Neural cell (in vitro differentiated cells): ENCODE measurements at regions not wholly inside any gene's neighbourhood (a gene's known extent, or its start where the extent isn't known, plus 50 kb on each side); places are given as distances from the start of the nearest gene placed in this dataset.

Source experiments
- H2AFZ ChIP-seq: fragments of 200-600, 300-800 bp; sonication (generic), shearing (Covaris generic); 2 replicates; pipeline ENCODE4 v1.6.0; 2014; ENCODE audit warnings: low read depth, mild to moderate bottlenecking, antibody characterized with exemption, low read length, moderate library complexity
- H3F3A ChIP-seq: fragments of 200-600 bp; shearing (Covaris generic); 2 replicates; pipeline ENCODE4 v1.6.1; 2016; ENCODE audit warnings: mild to moderate bottlenecking, moderate library complexity, mixed read lengths, antibody characterized with exemption, low read length; ENCODE audit not compliant: insufficient read depth, poor library complexity, severe bottlenecking
- H3K27ac ChIP-seq: fragments of 200-600, 300-800 bp; sonication (generic), shearing (Covaris generic); 2 replicates; pipeline ENCODE4 v1.5.1; 2014; ENCODE audit warnings: mild to moderate bottlenecking, low read length, moderate library complexity
- H3K27me3 ChIP-seq: fragments of 300-800, 200-600 bp; sonication (generic), shearing (Covaris generic); 2 replicates; pipeline ENCODE4 v1.6.0; 2014; ENCODE audit warnings: mild to moderate bottlenecking, low read depth, low read length, moderate library complexity; ENCODE audit not compliant: insufficient read depth
- H3K36me3 ChIP-seq: fragments of 300-800, 200-600 bp; sonication (generic), shearing (Covaris generic); 2 replicates; pipeline ENCODE4 v1.5.1; 2014; ENCODE audit warnings: mild to moderate bottlenecking, antibody characterized with exemption, low read length, moderate library complexity; ENCODE audit not compliant: insufficient read depth
- H3K4me2 ChIP-seq: fragments of 300-800, 200-600 bp; sonication (generic), shearing (Covaris generic); 2 replicates; pipeline ENCODE4 v1.6.0; 2014; ENCODE audit warnings: mild to moderate bottlenecking, low read length
- H3K4me3 ChIP-seq: fragments of 300-800, 200-600 bp; sonication (generic), shearing (Covaris generic); 2 replicates; pipeline ENCODE4 v1.5.1; 2014; ENCODE audit warnings: mild to moderate bottlenecking, low read length, moderate library complexity
- H3K79me2 ChIP-seq: fragments of 200-600 bp; shearing (Covaris generic); replicated peaks from 2 replicates; pipeline ENCODE4 v1.6.0; 2014; ENCODE audit warnings: mild to moderate bottlenecking, low read length, moderate library complexity; ENCODE audit not compliant: insufficient read depth
- H3K9ac ChIP-seq: fragments of 300-800, 200-600 bp; sonication (generic), shearing (Covaris generic); 2 replicates; pipeline ENCODE4 v1.6.1; 2016; ENCODE audit warnings: mild to moderate bottlenecking, low read length, mixed read lengths
- H3K9me2 ChIP-seq: fragments of 200-600 bp; shearing (Covaris generic); 2 replicates; pipeline ENCODE4 v1.6.1; 2016; ENCODE audit warnings: mild to moderate bottlenecking, low read length, mixed read lengths; ENCODE audit not compliant: insufficient read depth
- H3K9me3 ChIP-seq: fragments of 200-600, 300-800 bp; sonication (generic), shearing (Covaris generic); 2 replicates; pipeline ENCODE4 v1.6.1; 2016; ENCODE audit warnings: mild to moderate bottlenecking, mixed run types, low read length, moderate library complexity, mixed read lengths
- H4K20me1 ChIP-seq: fragments of 200-600 bp; shearing (Covaris generic); 2 replicates; pipeline ENCODE4 v1.6.1; 2016; ENCODE audit warnings: mild to moderate bottlenecking, mixed run types; ENCODE audit not compliant: insufficient read depth
- EP300 ChIP-seq: fragments of 450-650 bp; conservative IDR thresholded peaks from 2 replicates; pipeline ENCODE4 v1.6.1; 2014; ENCODE audit warnings: antibody characterized with exemption, mild to moderate bottlenecking, moderate library complexity; ENCODE audit not compliant: poor library complexity, severe bottlenecking
- EZH2 ChIP-seq: fragments of 200-600, 300-800 bp; shearing (Covaris generic), sonication (generic); IDR thresholded peaks from 2 replicates; pipeline ENCODE4 v1.6.1; 2014; ENCODE audit warnings: antibody characterized with exemption, low read length, borderline replicate concordance, mild to moderate bottlenecking; ENCODE audit not compliant: insufficient read depth, poor library complexity, severe bottlenecking
- MXI1 ChIP-seq: fragments of 450-650 bp; conservative IDR thresholded peaks from 2 replicates; pipeline ENCODE4 v1.6.1; 2014; ENCODE audit warnings: antibody characterized with exemption, mild to moderate bottlenecking; ENCODE audit not compliant: poor library complexity, severe bottlenecking
- POLR2AphosphoS5 ChIP-seq: IDR thresholded peaks from 2 replicates; pipeline ENCODE4 v1.6.1; 2012
- RAD21 ChIP-seq: fragments of 450-650 bp; conservative IDR thresholded peaks from 2 replicates; pipeline ENCODE4 v1.6.1; 2014; ENCODE audit warnings: antibody characterized with exemption, mild to moderate bottlenecking, moderate library complexity
- SMC3 ChIP-seq: fragments of 450-650 bp; conservative IDR thresholded peaks from 2 replicates; pipeline ENCODE4 v1.6.1; 2014; ENCODE audit warnings: antibody characterized with exemption, mild to moderate bottlenecking, moderate library complexity; ENCODE audit not compliant: poor library complexity
- TAF1 ChIP-seq: IDR thresholded peaks from 2 replicates; pipeline ENCODE4 v1.6.1; 2012; ENCODE audit warnings: low read depth
- TF ChIP-seq, protein P1 (sequence below): IDR thresholded peaks from 2 replicates; pipeline ENCODE4 v1.6.1; 2012; ENCODE audit warnings: borderline replicate concordance
- TF ChIP-seq, protein P2 (sequence below): fragments of 450-650 bp; IDR thresholded peaks from 2 replicates; pipeline ENCODE4 v1.5.1; 2014; ENCODE audit warnings: antibody characterized with exemption, mild to moderate bottlenecking, moderate library complexity; ENCODE audit not compliant: poor library complexity, severe bottlenecking

DNA sequence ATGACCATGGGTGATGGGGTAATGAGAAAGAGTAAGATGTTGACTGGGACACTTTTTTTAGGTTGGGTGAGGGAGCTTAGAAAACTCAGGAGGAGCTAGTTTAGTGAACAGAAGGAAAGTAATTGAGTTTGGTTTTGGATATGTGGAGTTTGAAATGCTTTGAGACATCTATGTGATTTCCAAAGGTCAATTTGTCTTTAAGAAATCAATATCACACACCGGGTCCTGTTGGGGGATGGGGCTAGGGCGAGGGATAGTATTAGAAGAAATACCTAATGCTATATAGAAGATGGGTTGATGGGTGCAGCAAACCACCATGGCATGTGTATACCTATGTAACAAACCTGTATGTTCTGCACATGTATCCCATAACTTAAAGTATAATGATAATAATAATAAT lies 118.4 kb downstream of the ASCL1 start:
- H3K79me2 ChIP-seq = no peaks in the 10 kb centered on the region
- H3F3A ChIP-seq = no peaks in the 10 kb centered on the region
- no peaks in the 10 kb centered on the region for H3K27me3 ChIP-seq
- no peaks in the 10 kb centered on the region for H3K9me2 ChIP-seq
- H3K36me3 ChIP-seq = no peaks in the 10 kb centered on the region
- H2AFZ ChIP-seq = no peak overlapping the region
- H3K9ac ChIP-seq = no peak overlapping the region
- H3K27ac ChIP-seq = no peak overlapping the region
- no peaks in the 10 kb centered on the region for H3K9me3 ChIP-seq
- TF ChIP-seq EP300 (no peak), POLR2AphosphoS5 (no peak), RAD21 (no peak), TAF1 (no peak), MXI1 (no peak), SMC3 (no peak), EZH2 (no peak)
- TF ChIP-seq, protein P1, sequence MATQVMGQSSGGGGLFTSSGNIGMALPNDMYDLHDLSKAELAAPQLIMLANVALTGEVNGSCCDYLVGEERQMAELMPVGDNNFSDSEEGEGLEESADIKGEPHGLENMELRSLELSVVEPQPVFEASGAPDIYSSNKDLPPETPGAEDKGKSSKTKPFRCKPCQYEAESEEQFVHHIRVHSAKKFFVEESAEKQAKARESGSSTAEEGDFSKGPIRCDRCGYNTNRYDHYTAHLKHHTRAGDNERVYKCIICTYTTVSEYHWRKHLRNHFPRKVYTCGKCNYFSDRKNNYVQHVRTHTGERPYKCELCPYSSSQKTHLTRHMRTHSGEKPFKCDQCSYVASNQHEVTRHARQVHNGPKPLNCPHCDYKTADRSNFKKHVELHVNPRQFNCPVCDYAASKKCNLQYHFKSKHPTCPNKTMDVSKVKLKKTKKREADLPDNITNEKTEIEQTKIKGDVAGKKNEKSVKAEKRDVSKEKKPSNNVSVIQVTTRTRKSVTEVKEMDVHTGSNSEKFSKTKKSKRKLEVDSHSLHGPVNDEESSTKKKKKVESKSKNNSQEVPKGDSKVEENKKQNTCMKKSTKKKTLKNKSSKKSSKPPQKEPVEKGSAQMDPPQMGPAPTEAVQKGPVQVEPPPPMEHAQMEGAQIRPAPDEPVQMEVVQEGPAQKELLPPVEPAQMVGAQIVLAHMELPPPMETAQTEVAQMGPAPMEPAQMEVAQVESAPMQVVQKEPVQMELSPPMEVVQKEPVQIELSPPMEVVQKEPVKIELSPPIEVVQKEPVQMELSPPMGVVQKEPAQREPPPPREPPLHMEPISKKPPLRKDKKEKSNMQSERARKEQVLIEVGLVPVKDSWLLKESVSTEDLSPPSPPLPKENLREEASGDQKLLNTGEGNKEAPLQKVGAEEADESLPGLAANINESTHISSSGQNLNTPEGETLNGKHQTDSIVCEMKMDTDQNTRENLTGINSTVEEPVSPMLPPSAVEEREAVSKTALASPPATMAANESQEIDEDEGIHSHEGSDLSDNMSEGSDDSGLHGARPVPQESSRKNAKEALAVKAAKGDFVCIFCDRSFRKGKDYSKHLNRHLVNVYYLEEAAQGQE = no peak
- TF ChIP-seq, protein P2, sequence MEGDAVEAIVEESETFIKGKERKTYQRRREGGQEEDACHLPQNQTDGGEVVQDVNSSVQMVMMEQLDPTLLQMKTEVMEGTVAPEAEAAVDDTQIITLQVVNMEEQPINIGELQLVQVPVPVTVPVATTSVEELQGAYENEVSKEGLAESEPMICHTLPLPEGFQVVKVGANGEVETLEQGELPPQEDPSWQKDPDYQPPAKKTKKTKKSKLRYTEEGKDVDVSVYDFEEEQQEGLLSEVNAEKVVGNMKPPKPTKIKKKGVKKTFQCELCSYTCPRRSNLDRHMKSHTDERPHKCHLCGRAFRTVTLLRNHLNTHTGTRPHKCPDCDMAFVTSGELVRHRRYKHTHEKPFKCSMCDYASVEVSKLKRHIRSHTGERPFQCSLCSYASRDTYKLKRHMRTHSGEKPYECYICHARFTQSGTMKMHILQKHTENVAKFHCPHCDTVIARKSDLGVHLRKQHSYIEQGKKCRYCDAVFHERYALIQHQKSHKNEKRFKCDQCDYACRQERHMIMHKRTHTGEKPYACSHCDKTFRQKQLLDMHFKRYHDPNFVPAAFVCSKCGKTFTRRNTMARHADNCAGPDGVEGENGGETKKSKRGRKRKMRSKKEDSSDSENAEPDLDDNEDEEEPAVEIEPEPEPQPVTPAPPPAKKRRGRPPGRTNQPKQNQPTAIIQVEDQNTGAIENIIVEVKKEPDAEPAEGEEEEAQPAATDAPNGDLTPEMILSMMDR = no peak
- no peak overlapping the region for H3K4me3 ChIP-seq
- H4K20me1 ChIP-seq = no peaks in the 10 kb centered on the region
- H3K4me2 ChIP-seq = no peak overlapping the region

DNA sequence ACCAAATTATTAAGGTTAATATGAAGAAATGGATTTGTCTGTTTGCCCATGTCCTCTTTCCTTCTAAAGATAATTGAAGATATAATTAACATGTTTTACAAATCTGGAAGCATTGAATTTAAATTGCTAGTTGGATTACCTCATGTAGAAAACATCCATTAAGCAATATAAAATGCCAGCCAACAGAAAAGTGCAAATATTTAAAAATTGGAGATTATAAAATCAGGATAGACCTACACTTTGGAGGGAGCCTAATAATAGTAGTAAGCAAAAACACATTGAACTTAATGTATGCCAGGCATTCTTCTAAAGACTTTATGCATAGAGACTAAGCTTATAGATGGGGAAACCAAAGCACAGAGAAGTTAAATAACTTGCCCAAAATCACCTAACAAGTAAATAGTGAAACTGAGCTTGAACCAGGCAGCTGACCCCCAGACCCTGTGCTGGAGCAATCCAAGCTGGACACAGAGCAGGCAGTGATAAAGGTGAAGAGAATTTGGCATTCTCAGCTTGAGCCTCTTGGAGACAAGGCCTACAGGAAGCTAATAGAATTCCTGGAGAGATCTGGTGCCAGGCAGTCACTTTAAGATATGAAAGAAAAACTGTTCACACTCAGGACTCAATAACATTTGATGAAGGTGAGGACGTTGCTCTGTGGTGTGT lies 119.8 kb downstream of the ASCL1 start:
- Histone ChIP-seq H3K27me3 (no peaks in the 10 kb centered on the region), H3K9me3 (no peaks in the 10 kb centered on the region), H3F3A (no peaks in the 10 kb centered on the region), H4K20me1 (no peaks in the 10 kb centered on the region), H3K9ac (no peak overlapping the region), H3K4me2 (no peak overlapping the region), H3K36me3 (no peaks in the 10 kb centered on the region), H3K79me2 (no peaks in the 10 kb centered on the region), H3K27ac (no peak overlapping the region), H3K4me3 (no peak overlapping the region), H3K9me2 (no peaks in the 10 kb centered on the region), H2AFZ (no peak overlapping the region)
- TF ChIP-seq, protein P2 = no peak
- TF ChIP-seq TAF1 (no peak), MXI1 (no peak), POLR2AphosphoS5 (no peak), EP300 (no peak), RAD21 (no peak), EZH2 (no peak)
- TF ChIP-seq, protein P1 = no peak
